Smooth muscle cell (in vitro differentiated cells): ENCODE measurements at regions not wholly inside any gene's neighbourhood (a gene's known extent, or its start where the extent isn't known, plus 50 kb on each side); places are given as distances from the start of the nearest gene placed in this dataset.

Experiments used
- DNase-seq: peaks from one replicate; lab custom pipeline; 2025; ENCODE audit not compliant: unreplicated experiment; lab: John Stamatoyannopoulos, UW
- H2AFZ ChIP-seq: fragments of 200-600 bp; sonication (generic); 2 replicates; pipeline ENCODE4 v1.6.0; 2016; ENCODE audit warnings: antibody characterized with exemption, low read depth, mild to moderate bottlenecking
- H3F3A ChIP-seq: fragments of 200-600 bp; sonication (generic); 2 replicates; pipeline ENCODE4 v1.6.0; 2017; ENCODE audit warnings: antibody characterized with exemption, low read depth
- H3K27ac ChIP-seq: fragments of 200-600 bp; sonication (generic); 2 replicates; pipeline ENCODE4 v1.5.1; 2016; ENCODE audit warnings: low read depth, mild to moderate bottlenecking
- H3K27me3 ChIP-seq: fragments of 200-600 bp; sonication (generic); 2 replicates; pipeline ENCODE4 v1.6.1; 2016; ENCODE audit warnings: low read depth, mild to moderate bottlenecking
- H3K36me3 ChIP-seq: fragments of 200-600 bp; sonication (generic); 2 replicates; pipeline ENCODE4 v1.5.1; 2016; ENCODE audit warnings: low read depth
- H3K4me1 ChIP-seq: fragments of 200-600 bp; sonication (generic); 2 replicates; pipeline ENCODE4 v1.5.1; 2016; ENCODE audit warnings: low read depth
- H3K4me2 ChIP-seq: fragments of 200-600 bp; sonication (generic); 2 replicates; pipeline ENCODE4 v1.6.0; 2016; ENCODE audit warnings: mild to moderate bottlenecking
- H3K4me3 ChIP-seq: fragments of 200-600 bp; sonication (generic); 2 replicates; pipeline ENCODE4 v1.5.1; 2016; ENCODE audit warnings: mild to moderate bottlenecking
- H3K79me2 ChIP-seq: fragments of 200-600 bp; sonication (generic); 2 replicates; pipeline ENCODE4 v1.6.0; 2016; ENCODE audit warnings: low read depth, mild to moderate bottlenecking
- H3K9ac ChIP-seq: fragments of 200-600 bp; sonication (generic); 2 replicates; pipeline ENCODE4 v1.6.0; 2016; ENCODE audit warnings: low read depth
- H3K9me3 ChIP-seq: fragments of 200-600 bp; sonication (generic); replicated peaks from 2 replicates; pipeline ENCODE4 v1.5.1; 2016; ENCODE audit warnings: low read depth
- H4K20me1 ChIP-seq: fragments of 200-600 bp; sonication (generic); 2 replicates; pipeline ENCODE4 v1.6.0; 2016; ENCODE audit warnings: low read depth
- WGBS: methylation state at CpG from one replicate; pipeline ENCODE4 v1.1.7; 2016; ENCODE audit warnings: low lambda C conversion rate; 5-methylcytosine and 5-hydroxymethylcytosine counted together
- TF ChIP-seq, protein P1 (sequence below): fragments of 200-600 bp; sonication (generic); IDR thresholded peaks from 2 replicates; pipeline ENCODE4 v1.5.1; 2017; ENCODE audit warnings: borderline replicate concordance, mild to moderate bottlenecking, antibody characterized with exemption; ENCODE audit not compliant: insufficient read depth, poor library complexity, severe bottlenecking

DNA sequence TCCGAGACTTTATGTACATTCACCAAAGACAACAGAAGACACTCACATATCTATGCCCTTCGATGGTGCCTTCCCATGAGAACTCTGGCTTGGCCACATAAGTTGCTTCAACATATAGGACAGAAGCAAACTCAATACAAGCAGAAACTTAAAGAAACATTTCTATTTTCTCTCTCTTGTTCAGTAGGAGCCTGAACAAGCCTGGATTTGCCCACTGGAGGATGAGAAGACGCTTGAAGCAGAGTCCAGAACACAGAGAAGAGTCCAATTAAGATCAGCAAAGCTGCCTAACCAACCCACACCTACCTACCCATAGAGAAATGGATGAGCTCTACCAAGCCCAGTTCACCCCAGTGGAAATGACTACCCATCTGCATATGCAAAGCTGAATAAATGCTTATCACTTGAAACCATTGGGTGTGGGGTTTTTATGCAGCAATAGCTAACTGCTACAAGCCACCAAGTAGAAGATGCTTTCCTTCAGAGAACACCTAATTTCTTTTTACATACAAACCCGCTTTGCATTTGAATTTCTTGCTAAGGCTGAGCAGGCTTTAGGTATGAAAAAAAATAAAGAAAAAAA is 337.9 kb upstream of the DYNLRB2 start:
- no peak overlapping the region for H2AFZ ChIP-seq
- WGBS = 81% methylated on average over 4 of the region's 4 CpGs

DNA sequence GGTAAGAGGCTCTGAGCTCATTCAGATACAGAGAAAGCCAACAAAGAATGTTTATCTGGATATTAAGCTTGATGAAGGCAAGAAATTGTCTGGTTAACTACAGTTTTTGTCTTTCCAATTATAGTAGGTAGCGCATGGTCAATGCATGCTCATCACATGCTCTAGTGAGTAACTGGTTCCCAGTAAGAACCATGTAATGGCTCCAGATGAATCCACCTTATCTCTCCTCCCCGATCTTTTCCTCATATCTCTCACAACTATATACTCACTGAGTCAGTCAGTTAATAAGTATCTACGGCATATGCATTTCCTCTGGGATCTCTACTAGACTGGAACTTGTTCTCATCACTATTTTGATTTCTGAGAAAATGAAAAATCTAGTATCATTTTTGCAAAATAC is 340.7 kb upstream of the DYNLRB2 start:
- Histone ChIP-seq H4K20me1 (no peaks in the 10 kb centered on the region), H3F3A (no peaks in the 10 kb centered on the region), H3K79me2 (no peaks in the 10 kb centered on the region), H3K27ac (no peak overlapping the region), H3K4me3 (no peak overlapping the region), H3K27me3 (peaks cover 26% of the 10 kb centered on the region), H3K9me3 (no peaks in the 10 kb centered on the region), H3K4me1 (peaks cover 8% of the 10 kb centered on the region), H3K36me3 (no peaks in the 10 kb centered on the region), H3K4me2 (no peak overlapping the region), H2AFZ (no peak overlapping the region), H3K9ac (no peak overlapping the region)
- TF ChIP-seq, protein P1, sequence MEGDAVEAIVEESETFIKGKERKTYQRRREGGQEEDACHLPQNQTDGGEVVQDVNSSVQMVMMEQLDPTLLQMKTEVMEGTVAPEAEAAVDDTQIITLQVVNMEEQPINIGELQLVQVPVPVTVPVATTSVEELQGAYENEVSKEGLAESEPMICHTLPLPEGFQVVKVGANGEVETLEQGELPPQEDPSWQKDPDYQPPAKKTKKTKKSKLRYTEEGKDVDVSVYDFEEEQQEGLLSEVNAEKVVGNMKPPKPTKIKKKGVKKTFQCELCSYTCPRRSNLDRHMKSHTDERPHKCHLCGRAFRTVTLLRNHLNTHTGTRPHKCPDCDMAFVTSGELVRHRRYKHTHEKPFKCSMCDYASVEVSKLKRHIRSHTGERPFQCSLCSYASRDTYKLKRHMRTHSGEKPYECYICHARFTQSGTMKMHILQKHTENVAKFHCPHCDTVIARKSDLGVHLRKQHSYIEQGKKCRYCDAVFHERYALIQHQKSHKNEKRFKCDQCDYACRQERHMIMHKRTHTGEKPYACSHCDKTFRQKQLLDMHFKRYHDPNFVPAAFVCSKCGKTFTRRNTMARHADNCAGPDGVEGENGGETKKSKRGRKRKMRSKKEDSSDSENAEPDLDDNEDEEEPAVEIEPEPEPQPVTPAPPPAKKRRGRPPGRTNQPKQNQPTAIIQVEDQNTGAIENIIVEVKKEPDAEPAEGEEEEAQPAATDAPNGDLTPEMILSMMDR = no peak
- no peak for DNase-seq
- WGBS = 73% methylated on average over 3 of the region's 3 CpGs

More for the DNA sequence above, 337.9 kb upstream of the DYNLRB2 start:
- no peak overlapping the region for H3K27ac ChIP-seq
- no peak overlapping the region for H3K4me2 ChIP-seq
- peaks cover 41% of the 10 kb centered on the region for H3K27me3 ChIP-seq
- H3K4me1 ChIP-seq = peaks cover 8% of the 10 kb centered on the region
- no peak overlapping the region for H3K9ac ChIP-seq
- no peaks in the 10 kb centered on the region for H3K36me3 ChIP-seq
- H4K20me1 ChIP-seq = no peaks in the 10 kb centered on the region
- DNase-seq = no peak
- H3K9me3 ChIP-seq = no peaks in the 10 kb centered on the region
- H3K4me3 ChIP-seq = no peak overlapping the region
- TF ChIP-seq, protein P1 = no peak
- H3K79me2 ChIP-seq = no peaks in the 10 kb centered on the region
- no peaks in the 10 kb centered on the region for H3F3A ChIP-seq

DNA sequence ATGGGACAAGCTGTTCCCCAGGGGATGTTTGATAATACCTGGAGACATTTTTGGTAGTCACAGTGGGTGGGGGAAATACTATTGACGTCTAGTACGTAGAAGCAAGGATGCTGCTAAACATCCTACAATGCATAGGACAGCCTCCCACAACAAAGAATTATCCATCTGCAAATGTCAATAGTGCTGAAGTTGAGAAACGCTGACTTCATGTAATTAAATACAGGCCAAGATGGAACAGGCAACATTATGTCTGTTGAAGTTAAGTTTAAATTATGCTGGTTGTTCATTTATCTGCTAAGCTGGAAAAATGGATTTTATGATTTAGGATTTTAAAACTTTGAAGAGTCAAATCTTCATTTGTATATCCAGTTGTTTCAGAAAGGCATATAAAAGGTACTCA is 341.2 kb upstream of the DYNLRB2 start:
- H3K9me3 ChIP-seq = no peaks in the 10 kb centered on the region
- peaks cover 8% of the 10 kb centered on the region for H3K4me1 ChIP-seq
- no peaks in the 10 kb centered on the region for H3K79me2 ChIP-seq
- no peak for DNase-seq
- H2AFZ ChIP-seq = no peak overlapping the region
- H3K36me3 ChIP-seq = no peaks in the 10 kb centered on the region
- no peak overlapping the region for H3K27ac ChIP-seq
- TF ChIP-seq, protein P1 = no peak
- H3K4me2 ChIP-seq = no peak overlapping the region
- WGBS = 92% methylated on average over 3 of the region's 3 CpGs
- no peak overlapping the region for H3K4me3 ChIP-seq
- H3K9ac ChIP-seq = no peak overlapping the region
- H4K20me1 ChIP-seq = no peaks in the 10 kb centered on the region
- peaks cover 22% of the 10 kb centered on the region for H3K27me3 ChIP-seq
- no peaks in the 10 kb centered on the region for H3F3A ChIP-seq
